NT2/D1 (cell line): ENCODE measurements at regions not wholly inside any gene's neighbourhood (a gene's known extent, or its start where the extent isn't known, plus 50 kb on each side); places are given as distances from the start of the nearest gene placed in this dataset.

ENCODE experiments used
- YY1 ChIP-seq: IDR thresholded peaks from 2 replicates; pipeline ENCODE4 v1.6.1; 2011; ENCODE audit not compliant: insufficient read length, insufficient read depth
- ZNF274 ChIP-seq: IDR thresholded peaks from 2 replicates; pipeline ENCODE4 v1.6.1; 2011; ENCODE audit warnings: mild to moderate bottlenecking, low read depth, low read length

DNA sequence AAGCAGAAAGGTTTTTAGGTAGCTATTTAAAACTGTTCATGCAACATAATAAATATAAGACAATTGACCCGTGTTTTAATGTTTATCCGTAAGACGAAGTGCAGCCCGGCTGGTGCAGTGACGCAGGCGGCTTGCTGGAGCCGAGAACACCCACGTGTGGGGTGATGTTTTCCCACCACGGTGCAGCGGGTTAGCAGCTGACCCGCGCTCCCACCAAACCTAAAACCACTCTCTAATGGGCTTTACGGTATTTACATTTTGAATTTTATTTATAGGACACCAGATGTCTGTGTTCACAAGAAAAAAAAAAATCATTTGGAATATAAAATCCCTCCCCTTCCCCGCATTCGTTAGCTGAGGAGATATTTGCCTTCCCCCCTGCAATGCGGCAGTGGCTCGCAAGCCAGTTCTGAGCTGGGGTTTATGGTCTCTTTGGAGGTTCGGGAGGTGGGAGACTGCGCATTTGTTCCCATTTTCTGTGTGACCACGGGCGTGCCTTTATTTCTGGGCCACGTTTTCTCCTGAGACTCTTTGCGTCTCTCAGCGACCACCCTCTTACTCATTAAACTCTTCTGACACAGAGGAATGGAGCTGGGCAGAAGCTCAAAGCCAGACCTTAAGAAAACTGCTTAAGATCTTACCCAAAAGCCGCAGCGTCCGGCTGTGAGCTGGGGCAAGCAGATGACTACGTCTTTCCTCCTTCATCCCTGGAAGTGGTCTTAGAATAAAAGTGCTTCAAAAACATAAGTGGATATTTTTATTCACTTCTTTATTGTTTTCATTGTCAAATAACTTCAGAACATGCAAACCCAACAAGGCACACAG lies 301.1 kb downstream of the IRF8 start:
- TF ChIP-seq ZNF274 (no peak), YY1 (no peak)
